ENCODE measurements at regions not wholly inside any gene's neighbourhood (a gene's known extent, or its start where the extent isn't known, plus 50 kb on each side); places are given as distances from the start of the nearest gene placed in this dataset.

DNA sequence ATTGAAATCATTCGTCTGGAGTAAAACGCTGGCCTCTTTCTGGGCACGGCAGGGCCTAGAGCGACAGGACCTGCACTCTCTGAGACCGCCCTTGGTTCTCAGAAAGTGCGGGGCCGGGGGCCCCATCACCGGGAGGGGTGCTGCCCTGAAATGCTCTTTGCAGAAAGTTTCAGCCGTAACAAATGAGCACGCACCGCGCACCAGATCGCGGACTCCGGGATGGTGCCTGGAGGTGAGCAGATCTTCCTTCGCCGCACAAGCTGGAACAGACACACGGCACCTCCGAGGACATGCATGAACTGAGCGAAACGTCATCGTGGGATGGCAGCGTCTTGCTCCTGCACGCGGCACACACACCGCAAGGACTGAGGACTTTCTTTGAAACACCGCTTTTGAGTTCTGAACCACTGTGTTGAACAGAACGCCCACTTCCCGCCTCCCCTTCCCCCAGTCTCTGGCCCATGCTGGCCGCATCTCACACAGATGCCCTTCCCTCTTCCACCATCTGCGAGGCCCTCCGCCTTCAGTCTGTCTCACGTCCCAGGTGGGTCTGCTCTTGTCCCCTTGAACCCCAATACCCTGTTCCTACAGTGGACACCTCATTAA, 538.7 kb upstream of the MGMT start:
- DNase-seq (ENCODE audit: low read depth): no peak

DNA sequence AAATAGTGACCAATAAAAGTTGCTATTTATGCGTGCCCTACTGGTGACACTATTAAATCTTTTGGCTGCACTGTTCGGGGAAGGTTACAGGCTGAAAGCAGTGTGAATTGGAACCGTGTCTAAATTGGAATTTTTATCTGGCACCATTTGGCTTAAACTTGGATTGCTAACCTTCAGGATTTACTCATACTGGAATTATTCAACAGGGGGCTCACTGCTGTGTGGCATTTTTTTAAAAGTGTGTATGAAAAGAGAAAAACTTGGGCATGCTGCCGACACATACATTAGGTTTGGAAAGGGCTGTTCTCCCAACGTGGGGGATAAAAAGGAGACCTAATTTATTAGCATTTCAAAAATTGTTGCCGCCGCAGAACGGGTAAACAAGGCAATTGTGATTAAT, 537.9 kb upstream of the MGMT start:
- DNase-seq (ENCODE audit: low read depth): no peak

DNA sequence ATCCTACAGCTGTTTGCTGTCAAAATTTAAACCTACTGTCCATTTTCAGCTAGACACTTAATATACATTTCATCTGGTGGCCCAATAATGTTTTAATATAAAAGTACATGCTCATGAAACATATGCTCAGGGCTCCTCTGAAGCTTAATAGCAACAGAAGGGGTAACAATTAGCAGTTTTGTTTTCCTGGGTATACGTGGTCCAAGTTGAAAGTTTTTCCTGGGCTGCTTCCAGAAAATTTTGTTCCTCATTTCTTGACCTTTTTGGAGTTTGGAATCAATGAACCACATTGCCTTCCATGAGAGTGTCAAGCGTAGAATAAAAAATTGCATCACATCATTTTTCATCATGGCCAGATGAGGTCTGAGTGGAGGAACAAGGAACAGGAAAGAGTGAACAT, 537.3 kb upstream of the MGMT start:
- DNase-seq (ENCODE audit: low read depth): no peak

DNA sequence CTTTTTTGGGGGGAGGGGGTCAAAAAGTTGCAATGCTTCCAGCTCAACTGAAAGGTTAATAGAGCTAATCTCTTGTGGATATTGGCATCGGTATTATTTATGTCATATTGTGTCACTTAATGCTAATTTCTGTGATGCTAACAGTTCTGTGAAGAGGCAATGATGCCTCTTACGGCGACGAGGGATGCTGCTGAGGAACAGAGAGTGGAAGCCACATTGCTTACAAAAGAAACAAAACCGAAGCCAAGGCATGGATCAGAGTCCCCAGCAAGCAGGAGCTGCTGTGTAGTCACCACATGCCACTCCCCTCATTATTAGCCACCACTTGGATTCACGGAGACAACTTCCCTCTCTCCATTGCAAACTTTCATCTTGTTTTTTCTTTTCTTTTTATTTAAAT, 536.5 kb upstream of the MGMT start:
- DNase-seq (ENCODE audit: low read depth): no peak

DNA sequence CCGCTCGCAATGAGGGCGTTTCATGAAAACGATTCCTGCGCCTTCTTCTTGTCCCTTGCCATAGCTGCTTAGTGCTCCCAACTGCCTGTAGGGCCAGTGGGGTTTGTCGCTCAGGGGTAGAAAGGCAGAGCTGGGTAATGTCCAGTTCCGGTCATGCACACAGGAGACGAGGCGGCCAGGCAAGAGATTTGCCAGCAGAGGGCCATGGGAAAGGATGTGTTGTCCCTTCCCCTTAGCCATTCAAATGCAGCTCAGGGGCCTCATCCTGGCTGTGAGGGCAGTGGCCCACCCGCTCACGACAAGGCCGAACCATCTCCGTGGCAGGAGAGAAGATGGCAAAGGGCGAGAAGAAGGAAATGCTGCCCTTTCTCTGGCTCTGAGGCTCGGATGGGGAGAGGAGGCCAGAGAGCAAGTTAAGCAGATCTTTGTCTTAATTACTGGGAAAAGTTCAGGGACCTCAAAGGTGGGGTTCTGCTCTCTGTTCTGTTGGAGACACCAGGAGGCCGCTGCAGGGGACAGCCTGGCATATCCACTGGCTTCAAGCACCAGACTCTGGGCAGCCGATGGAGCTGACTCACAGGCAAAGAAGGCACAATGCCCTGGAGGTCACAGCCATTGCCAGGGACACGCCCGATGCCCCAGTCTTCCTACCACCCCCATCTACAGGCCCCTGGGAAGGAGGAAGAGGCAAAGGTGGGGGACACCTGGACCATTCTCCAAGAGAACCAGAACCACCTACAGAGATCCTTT, 534.8 kb upstream of the MGMT start:
- DNase-seq (ENCODE audit: low read depth): no peak

DNA sequence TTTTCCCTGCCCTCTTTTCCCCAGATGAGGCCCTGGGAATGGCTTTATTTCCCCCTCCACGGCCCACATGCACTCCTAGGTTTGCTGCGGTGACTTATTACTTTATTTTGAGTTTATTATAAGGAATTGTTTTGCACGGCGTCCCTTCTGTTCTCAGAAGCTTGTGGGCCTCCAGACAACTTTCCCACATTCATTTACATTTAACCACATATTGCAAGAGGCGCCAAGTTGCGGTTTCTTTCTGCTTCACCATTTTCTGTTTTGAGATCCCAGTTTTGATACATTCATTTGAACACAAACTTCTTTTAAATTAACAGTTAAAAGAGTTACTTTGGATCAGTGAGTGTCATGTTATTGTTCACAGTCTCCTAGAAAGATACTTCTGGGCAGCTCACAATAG, 532.5 kb upstream of the MGMT start:
- DNase-seq (ENCODE audit: low read depth): no peak

DNA sequence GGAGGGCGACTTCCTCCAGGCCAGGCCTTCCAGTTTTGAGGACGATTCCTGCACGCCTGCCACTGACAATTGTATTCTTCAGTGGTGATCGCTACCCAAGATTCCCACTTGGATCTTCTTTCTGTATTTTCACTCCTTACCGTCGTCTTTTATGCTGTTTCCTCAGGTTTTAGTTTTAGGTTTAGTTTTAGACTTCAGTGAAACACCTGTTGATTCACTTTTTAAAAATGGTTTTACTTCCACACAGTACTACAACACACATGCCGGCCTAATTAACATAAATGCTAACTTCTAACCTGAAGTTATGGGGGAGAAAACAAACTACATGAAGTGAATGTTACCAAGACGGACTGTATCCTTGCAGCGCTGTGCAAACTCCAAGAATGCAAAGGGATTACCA, 530.6 kb upstream of the MGMT start:
- no peak for DNase-seq (ENCODE audit: low read depth)

DNA sequence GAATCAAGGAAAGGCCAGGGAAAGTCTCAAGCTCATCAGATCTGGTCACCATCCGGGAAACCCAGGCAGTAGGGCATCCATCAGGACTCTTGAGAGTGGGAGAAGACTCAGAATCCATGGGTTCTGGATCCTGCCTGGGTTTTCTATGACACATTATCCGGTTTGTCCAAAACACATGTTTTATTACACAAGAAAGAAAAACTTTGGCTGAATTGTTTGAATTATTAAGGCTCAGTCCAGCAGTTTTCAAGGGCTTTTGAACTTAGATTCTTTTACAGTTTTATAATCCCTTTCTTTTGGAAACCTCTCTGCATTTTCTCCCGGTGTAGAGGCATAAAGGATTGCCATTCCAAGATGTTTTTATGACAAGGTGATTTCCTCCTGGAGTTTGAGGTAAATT, 528.5 kb upstream of the MGMT start:
- no peak for DNase-seq (ENCODE audit: low read depth)

DNA sequence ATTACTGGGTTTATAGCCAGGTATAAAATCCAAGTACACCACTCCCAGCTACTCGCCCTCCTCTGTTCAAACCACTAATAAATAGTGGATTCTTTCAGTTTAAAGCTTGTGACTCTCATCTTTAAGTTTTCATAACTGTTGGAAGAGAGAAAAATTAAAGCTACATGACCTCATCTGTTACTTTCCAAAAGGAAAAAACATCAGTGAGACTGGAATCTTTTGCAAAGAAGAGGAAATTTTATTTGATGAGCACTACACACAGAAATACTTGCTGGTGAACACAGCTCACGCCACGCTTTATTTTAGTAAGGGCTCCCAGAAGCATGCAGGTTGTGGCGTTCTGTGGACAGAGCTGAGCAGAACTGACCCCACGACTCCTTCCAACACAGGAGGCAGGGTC, 527.0 kb upstream of the MGMT start:
- DNase-seq (ENCODE audit: low read depth): no peak

DNA sequence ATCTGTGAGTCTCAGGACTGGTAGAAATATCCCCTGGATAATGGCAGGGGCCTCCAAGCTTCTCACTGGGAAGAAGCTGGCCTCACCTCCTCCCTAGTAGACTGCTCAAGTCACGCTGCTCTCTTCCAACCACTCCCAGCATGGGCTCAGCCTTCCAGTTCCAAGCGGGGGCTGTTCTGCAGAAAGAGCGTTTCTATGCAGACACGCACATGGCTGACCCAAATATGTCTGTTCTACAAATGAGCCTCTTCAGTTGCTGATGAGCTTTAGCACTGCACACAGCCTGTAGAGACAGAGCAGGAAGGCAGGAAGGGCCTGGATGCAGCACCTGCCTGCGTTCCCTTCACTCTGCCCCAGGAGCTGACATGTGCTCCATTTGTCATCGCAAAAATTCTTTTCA, 523.9 kb upstream of the MGMT start:
- DNase-seq (ENCODE audit: low read depth): no peak

DNA sequence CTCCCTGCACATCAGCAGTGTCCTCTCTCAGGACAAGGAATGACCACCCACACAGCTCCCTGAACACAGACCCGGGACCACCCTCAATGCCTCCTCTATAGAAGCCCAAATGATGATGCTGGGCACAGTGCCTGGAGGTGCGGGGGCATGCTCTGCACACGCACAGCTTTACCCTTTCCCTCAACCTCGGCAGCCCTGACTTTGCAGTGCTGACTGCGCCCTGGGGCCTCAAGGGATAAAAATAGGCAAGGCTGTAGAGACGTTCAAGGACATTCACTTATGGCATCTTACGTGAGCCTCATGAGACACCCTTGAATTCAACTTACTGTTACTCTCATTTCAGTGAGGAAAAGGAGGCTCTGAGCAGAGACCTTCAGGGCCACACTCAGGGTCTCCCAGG, 521.6 kb upstream of the MGMT start:
- DNase-seq (ENCODE audit: low read depth): no peak

DNA sequence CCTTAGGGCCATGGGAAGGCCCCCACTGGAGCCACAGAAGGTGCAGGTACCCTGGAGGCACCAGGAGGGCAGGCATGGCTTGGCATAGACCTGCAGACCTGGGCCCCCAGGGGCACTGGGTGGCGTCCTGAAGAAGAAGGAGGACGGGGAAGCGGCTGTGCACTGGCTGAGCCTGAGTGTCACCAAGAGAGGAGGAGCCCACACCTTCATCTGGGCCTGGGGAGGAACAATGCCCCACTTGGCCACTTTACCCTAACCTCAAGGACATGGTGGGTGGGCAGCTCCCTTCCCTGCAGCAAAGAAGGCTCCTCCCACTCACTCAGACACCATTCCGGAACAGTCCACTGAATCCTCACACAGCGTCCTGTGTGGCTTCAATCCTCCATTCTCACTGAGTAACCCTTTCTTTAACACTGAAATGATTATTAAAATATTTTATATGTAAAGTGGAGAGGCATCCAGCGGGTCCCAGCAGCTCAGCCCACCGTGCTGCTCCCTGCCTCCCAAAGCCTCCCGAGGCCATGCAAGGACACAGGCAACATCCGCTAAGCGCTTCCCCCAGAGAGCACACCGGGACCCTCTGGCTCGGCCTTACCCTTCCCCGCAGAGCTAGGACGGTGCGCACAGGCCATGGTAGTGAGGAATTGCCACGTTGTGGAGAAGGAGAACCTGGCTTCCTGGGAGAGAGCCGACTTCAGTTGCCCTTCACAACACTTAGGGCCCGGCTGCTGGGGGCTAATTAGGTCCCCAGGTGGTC, 516.7 kb upstream of the MGMT start:
- no peak for DNase-seq (ENCODE audit: low read depth)

DNA sequence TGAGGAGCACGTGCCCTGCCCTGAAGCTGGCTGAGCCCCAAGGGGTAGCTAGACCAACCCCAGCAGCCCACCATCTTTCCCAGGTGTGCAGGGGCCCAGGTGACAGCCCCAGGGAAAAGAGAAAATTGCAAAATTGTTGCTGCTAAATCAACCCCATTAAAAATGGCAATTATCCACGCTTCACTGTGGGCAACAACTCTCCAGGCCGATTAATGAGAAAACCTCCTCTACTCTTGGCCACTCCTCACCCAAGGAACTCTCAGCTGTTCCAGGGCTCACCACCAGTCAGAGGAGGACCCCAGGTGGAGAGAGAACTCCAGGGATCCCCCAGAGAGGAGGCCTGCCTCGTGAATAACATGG, 516.1 kb upstream of the MGMT start:
- no peak for DNase-seq (ENCODE audit: low read depth)

DNA sequence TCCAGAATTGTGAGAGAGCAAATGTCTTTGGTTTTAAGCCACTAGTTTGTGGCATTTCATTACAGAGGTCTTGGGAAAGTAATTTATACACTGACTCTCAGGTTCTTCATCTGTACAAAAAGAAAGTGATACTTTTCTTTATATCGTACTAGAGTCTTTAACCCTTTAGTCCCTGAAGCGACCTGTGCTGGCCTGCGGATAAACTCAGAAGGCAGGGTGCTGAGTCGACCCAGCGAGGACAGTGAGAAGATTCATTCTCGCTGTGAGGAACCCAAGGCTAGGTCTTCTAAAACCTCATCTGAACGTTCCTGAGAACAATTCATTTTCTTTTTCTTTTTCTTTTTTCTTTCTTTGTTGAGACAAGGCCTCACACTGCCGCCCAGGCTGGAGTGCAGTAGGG, 514.2 kb upstream of the MGMT start:
- no peak for DNase-seq (ENCODE audit: low read depth)

DNA sequence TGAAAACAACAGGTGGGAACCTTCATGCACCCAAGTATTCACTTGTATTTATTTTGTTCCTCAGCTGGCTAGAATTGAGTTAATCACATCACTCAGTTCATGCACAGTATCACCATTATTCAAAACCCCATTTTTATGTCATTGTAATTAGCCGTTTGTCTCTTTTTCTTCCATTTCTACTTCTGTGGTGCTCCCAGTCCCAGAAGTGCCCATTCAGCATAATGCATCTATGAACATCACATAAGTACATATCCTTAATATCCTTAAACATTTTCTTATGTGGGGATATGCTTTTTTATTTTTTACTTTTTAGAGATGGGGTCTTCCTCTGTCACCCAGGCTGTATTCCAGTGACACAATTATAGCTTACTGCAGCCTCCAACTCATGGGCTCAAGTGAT, 510.9 kb upstream of the MGMT start:
- no peak for DNase-seq (ENCODE audit: low read depth)

DNA sequence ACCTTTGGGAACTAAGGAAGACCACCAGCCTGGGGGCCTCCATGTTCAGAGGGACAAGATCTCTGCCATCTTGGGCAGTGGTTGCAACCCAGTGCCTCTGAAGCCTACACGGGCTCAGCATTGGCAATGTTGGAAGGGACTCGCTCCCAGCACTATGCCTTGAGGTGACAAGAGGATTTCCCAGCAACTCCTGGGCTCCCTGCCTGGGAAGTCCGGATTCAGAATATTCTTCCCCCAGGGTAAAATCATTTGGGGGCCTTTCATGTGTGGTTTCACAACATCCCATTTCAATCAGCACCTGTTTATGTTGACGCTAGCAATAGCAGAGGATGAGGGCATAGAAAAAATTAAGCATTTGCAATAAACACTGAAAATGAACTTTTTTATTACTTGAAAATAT, 509.8 kb upstream of the MGMT start:
- DNase-seq (ENCODE audit: low read depth): no peak

DNA sequence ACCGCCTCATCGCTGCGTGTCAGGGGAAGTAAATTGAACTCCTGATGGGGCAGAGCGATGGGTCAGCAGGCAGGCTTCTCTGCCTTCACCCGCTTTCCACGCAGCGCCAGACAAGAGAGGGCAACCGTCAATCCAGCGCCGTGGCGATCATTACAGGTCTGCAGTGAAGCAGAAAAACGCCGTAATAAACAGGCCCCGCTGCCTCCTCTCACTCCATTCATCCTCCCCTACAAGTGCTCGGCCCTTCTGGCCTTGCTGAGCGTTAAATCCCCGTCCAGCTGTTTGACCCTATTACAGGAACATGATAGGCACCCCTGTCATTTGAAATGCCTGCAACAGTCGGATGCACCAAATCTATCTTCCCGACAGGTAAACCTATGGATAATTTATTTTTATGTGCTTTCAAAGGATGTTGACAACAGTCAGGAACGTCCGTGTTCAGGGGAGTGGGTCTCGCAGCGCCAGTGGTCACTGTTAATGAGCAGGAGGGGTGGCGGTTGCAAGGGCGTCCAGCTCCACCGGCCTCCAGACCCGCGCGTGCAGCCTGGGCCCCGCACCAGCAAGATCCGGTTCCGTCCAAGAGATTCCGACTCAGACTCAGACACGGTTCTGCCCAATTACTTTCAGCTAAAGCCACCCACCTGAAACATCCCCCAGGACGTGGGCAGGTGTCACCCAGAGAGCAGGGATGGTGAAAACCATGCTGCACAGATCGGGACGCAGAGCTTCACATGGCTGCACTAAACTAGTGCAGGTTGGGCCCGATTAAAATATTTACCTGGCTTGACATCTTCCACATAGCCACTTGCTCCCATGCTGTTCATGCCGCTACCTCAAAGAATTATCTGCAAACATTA, 508.0 kb upstream of the MGMT start:
- no peak for DNase-seq (ENCODE audit: low read depth)

DNA sequence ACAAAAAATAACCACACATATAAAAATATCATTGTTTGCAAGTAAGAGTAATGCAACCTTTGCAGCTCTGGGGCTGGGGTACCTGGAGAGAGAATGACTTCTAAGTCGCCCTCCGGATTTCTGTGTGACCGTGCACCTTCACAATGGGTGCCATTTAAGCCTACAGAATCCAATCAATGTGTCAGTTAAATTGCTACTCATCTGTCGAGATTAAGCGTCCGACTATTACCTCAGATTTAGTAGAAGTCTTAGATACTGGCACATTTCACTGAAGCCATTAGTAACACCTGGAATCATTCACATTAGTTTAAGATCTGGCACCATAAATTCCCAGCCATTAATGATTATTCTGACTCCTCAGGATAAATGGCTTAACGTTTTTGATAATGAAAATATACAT, 507.3 kb upstream of the MGMT start:
- no peak for DNase-seq (ENCODE audit: low read depth)

DNA sequence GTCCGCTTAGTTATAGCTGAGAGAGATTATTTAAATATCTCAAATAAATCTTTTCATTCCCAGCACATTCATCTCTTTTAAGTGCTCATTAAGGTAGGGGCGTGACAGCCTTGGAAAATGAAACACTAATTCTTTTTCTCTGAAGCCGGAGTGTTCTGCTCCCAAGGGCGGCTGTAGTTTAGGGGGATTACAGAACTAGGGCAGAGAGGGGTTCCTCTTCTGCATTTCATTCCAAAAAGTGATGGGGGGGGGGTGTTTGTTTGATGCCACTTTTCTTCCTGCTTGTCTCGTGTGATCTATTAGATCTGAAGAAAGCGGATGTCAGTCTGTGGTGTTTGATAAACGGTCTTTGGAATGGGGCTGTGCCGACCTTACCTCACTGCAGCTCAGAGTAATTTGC, 506.5 kb upstream of the MGMT start:
- no peak for DNase-seq (ENCODE audit: low read depth)

DNA sequence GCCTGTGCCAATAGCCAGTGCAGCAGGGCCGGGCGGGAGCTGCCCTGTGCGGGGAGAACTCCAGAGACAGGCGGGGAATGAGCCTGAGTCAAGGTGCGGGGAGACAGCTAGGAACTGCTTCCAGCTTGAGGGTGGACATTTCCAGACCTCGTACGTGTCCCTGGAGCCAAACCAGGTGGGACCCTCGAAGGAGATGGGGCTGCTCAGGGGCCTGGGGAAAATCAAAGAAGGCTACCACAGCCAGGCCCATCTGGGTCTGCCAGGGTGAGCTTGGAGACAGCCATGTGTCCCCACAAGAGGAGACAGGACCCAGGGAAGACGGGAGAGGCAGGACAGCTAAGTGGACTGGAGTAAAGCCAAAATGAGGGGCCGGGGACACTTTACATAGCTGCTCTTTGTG, 504.9 kb upstream of the MGMT start:
- no peak for DNase-seq (ENCODE audit: low read depth)

DNA sequence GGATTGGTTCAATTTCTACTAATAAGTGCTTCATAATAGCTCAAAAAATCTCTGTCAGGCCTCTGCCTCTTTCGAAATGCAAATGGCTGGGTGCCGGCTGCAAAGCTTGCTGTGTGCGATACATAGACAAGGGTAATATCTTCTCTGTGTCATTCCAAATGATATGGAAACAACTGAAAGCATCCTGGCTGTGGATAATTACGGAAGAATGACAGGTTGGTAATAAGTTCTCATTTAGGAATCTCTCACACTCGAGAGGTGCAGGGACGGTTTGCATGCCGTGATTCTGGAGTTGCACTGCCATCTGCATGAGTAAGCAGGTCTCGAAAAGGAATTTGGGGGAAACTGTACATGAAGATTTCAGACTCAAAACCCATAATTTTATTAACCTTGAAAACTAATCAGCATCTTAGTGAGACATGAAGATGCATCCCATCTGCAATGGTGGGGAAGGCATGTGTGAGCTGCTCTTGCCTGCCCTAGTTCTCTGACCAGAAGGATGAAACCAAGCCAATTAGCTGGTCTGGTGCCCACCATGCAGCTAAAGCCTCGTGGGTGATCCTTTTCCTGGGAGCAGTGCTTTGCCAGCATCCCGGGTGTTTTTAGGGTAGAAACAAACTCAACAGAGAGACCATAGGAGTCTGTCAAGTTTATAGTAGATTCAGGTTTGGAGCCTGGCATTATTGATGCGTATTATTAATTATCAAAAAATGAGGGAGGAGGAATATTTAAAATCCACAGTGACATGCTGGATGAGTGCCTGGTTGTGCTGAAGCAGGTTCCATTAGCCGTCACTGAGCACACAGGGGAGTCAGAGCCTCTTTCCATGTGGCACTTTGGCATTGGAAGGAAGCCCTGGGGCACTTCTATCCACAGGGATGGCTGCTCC, 503.6 kb upstream of the MGMT start:
- no peak for DNase-seq (ENCODE audit: low read depth)

DNA sequence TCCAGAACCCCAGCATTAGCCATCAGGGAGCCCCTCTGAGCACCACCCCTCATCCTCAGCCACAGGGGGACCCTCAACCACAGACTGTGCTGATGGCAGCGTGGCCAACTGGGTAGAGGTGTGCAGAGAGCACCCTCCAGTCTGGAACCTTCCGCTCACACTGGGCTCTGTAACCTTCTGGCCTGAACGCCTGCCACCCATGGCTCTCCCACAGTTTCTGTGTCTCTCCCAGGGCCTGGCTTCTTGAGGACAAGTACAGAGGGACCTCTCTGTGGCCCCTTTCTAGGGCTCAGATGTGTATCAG, 503.0 kb upstream of the MGMT start:
- no peak for DNase-seq (ENCODE audit: low read depth)
